HL-60/S4 (cell line): ENCODE measurements at regions not wholly inside any gene's neighbourhood (a gene's known extent, or its start where the extent isn't known, plus 50 kb on each side); places are given as distances from the start of the nearest gene placed in this dataset.

Experiments
- in situ Hi-C: fragments of 300-500 bp; cut with MboI; formaldehyde crosslinking; loops from 2 replicates; pipeline ENCODE4 v1.14.3; 2022; ENCODE audit warnings: low sequenced_read_pairs

DNA sequence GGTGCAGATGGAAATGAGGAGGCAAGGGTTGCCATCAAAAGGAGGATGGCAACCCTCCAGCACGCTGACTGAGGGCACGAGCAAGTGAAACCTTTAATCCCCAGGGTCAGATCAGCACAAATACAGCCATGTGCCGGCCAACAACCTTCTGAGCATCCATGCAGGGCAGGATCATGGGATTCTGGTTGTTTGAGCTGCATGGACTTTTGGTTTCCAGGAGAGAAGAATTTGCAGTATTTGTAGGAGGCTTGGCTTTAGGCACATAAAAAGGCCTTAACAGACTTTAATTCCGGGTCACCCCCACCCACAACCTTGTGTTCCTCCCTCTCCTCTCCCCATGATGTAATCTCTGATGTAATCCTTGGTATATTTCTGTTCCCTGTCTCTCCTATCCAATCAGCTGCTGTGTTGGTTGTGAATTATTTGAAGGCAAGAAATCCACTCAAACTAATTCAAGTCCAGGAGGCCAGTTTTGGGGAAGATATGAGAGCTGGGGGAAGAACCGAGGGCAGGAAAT, 254.3 kb downstream of the SHQ1 start:
- in situ Hi-C loops, result no loop called here

- in situ Hi-C loops, result no loop called here
These were observed 256.5 kb downstream of the SHQ1 start for GRCh38 chr3:72591522-72592421.

DNA sequence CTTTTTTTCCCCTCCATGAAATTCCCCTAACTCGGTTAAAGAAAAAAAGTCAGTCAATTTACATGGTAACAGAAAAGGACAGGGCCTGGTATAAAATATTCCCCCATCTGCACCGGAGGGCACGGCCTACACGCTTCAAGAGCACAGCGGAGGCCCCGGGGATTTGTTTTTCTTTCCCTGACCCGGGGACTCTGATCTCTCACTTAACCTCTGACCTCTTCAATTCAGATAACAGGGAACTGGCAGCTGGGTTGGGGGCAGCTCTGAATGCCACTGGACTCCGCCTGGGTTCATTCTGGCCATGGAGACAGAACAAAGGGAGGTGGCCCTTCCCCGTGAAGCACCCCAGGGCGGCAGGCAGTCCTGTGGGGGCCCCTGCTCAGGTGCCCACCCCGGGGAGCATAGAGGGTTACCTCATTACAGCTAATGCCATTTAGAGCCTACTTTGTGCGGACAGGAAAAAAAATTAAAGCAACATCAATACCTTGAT, 257.5 kb downstream of the SHQ1 start:
- in situ Hi-C loops, result no loop called here

- in situ Hi-C loops, result no loop called here
These were observed 261.0 kb downstream of the SHQ1 start for GRCh38 chr3:72587282-72587681.

- in situ Hi-C loops, result no loop called here
These were observed 261.6 kb downstream of the SHQ1 start for GRCh38 chr3:72586694-72587093.

DNA sequence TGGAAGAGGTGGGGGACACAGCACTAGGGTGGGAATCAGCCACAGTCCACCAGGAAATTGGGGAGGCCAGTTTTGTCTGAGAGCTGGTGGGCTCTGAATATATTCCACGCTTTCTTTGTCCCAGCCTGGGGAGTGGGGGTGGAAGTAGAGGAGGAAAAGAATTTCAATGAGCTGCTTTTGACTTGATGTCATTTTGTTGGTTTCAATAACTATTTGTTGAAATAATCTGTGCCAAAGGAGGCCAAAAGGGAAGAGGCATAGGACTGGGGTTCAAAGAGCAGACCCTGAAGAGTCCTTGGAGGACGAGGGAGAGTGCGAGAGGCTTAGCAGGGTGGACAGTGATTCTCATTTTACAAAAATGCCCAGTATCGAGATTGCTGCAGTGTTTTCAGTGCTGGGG, 262.3 kb downstream of the SHQ1 start:
- in situ Hi-C loops, result no loop called here

DNA sequence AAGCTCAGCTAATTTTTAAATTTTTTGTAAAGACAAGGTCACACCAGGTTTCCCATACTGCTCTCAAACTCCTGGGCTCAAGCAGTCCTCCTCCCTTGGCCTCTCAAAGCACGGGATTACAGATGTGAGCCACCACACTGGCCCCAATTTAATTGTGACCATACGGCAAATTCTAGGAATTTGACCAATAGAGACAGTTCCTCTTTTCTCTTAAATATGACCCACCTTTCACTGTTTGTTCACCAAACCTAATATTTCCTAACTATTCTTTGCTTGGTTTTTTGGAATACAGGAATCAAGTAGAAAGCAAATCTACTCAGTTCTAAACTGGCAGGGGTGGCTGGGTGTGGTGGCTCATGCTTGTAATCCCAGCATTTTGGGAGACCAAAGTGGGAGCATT, 264.0 kb downstream of the SHQ1 start:
- in situ Hi-C loops, result no loop called here

GRCh38 chr3:72582963-72583362, 265.3 kb downstream of the SHQ1 start:
- in situ Hi-C loops, result no loop called here

DNA sequence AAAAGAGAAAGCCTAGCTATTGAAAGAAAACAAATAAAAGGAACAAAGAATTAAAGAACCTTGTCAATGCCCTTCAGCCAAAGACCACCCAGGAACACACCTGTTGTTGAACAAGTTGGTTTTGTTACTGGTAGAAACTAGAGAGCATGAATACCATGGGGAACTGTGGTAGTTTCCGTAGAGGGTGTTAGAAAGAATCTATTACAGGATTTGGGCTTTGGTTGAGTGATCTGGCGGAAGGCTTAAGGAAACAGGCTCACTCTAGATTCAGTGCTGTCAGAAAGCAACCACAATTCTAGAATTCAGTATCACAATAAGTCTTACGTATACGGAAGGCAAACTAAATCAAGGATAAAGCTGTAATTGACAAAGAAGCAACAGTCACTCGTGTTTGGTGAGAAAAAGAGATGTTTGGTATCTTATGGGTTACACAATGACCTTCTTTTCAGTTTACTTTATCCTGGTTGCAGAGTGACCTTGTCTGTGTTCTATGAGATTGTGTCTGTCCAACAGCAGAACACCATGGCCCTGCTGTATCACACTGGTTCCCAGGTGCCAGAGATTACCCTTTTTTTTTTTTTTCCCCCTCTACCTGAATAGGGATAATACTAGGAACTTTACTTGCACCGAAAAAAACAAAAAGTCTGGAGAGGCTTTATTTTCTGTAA, 265.9 kb downstream of the SHQ1 start:
- in situ Hi-C loops, result no loop called here

DNA sequence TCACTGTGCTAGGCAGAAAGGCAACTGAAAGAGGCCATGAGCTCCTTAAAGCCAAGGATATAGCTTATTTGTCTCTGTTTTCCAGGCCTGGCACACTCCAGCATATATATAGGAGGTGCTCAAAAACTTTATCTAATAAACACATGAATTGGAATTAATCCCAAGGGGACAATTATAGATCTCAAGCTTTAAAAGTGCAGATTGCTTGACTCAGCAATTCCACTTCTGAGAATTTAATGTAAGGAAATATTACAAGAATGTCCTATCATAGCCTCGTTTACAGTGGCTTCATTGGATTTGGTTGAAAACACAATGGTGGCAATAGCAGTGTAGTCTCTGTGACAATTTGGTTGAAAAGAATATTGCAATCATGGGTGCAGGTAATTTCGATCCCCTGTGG, 267.3 kb downstream of the SHQ1 start:
- in situ Hi-C loops, result no loop called here

- in situ Hi-C loops, result no loop called here
These were observed 267.9 kb downstream of the SHQ1 start for GRCh38 chr3:72580246-72580756.

DNA sequence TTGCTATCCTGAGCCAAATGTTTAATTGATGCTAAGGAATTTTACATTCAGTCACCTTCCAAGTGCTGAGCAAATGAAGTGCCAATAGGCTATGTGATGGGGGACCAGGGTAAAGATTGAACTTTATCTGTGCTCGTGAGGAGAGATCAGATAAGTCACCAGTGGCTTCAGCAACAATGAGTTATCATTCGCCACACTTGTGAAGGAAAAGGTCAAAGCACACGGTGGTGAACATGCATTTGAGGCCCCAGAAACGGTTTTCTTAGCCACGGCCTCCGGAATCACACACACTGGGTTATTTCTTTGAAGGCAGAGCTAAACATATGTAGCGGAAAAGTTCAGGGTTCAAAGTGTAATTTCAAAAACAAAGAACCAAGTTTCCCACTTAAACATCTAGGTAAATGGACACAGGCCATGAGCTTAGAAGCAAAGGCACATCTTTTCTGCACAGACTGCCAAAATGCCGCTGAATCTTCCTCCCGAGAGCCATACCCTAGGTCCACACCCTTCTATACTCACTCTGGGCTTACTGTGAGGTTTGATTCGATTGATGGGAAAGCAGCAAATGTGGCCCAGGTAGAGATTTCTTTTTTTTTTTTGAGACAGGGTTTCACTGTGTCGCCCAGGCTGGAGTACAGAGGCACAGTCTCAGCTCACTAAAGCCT, 268.5 kb downstream of the SHQ1 start:
- in situ Hi-C loops, result no loop called here

DNA sequence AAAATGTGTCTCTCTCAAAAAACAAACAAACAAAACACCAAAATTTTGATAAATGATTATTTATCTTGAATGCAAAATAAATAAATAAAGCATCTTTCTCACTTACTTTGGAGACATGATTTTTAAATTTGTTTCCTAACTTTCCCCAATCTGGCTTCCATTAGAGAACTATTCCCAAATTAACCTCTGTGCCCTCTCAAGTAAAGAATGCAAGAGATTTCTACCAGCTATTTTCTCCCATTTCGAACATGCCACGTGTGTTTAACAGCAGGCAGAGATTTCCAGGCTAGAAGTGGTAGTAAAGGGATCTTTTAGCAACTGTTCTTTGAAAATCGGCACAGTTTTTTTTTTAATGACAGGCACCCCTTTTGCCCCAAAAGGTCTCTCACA, 269.1 kb downstream of the SHQ1 start:
- in situ Hi-C loops, result no loop called here

DNA sequence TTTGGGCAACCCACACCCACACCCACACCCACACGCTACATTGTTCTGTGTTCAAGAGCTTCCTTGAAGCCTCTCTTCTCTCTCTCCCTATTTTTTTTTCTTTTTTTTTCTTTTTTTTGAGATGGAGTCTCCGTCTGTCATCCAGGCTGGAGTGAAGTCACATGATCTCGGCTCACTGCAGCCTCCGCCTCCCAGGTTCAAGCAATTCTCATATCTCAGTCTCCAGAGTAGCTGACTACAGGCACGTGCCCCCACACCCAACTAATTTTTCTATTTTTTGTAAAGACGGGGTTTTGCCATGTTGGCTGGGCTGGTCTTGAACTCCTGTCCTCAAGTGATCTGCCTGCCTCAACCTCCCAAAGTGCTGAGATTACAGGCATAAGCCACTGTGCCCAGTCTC, 271.1 kb downstream of the SHQ1 start:
- in situ Hi-C loops, result no loop called here

- in situ Hi-C loops, result no loop called here
These were observed 271.7 kb downstream of the SHQ1 start for GRCh38 chr3:72576563-72576962.

GRCh38 chr3:72574144-72574543, 274.1 kb downstream of the SHQ1 start:
- in situ Hi-C loops, result no loop called here

DNA sequence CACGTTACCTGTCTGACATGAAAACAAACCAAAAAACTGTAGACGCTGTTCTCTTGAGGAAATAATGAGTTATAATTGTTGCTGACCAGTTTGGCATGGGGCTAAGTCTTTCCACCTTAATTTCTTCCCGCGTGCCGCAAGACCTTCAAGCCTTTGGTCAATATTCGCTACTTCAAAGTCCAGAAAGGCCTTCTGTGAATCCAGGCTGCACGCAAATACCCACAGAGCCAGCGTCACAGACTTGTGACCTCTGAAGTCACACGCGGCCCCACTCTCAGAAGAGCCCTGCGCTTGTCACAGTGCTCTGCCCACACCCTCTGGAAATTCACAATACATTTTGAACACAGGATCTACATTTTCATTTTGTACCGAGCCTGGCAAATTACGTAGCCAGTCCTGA, 275.2 kb downstream of the SHQ1 start:
- in situ Hi-C loops, result no loop called here

DNA sequence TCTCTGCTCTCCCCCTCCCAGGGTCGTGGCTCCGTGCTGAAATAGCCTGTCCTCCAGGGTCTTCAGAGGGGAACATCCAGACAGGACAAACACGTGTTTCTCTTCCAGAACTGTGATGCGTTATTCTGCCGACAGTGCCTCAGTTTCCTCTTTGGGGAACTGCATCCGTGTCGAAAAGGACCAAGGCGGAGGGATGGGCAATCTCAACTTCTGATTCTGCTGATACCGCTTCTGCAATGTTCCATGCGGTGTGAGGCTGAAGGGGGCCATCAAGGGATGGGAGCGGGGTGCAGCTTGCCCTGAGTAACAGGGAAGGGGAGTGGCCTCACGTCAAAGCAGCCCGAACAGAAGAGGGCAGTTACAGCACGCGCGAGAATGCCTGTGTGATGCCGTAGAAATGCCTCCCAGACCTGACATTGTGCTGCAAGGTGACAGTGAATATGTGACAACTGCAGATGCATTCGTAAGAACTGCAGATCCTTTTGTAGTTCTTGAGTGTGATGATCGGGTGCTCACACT, 275.7 kb downstream of the SHQ1 start:
- in situ Hi-C loops, result no loop called here

- in situ Hi-C loops, result no loop called here
These were observed 276.6 kb downstream of the SHQ1 start for GRCh38 chr3:72571638-72572114.

- in situ Hi-C loops, result no loop called here
These were observed 277.2 kb downstream of the SHQ1 start for GRCh38 chr3:72571052-72571451.
